DND-41 (cell line): ENCODE measurements at regions not wholly inside any gene's neighbourhood (a gene's known extent, or its start where the extent isn't known, plus 50 kb on each side); places are given as distances from the start of the nearest gene placed in this dataset.

Experiments
- ATAC-seq: fragments of 200-7000 bp; cut with Tn5 transposase; 3 replicates; pipeline ENCODE4 v1.9.1; 2021; ENCODE audit warnings: low read depth; ENCODE audit not compliant: insufficient read depth
- DNase-seq: peaks from one replicate; pipeline ENCODE4 v3.0.0-alpha.2; 2020
- H2AFZ ChIP-seq: 2 replicates; pipeline ENCODE4 v1.6.0; 2012; ENCODE audit warnings: low read depth, low read length
- H3K27ac ChIP-seq: 2 replicates; pipeline ENCODE4 v1.5.1; 2012; ENCODE audit warnings: low read length, inconsistent platforms
- H3K27me3 ChIP-seq: fragments of 200-600 bp; sonication (generic); 2 replicates; pipeline ENCODE4 v1.6.0; 2012; ENCODE audit warnings: low read length, mild to moderate bottlenecking, inconsistent platforms; ENCODE audit not compliant: insufficient read depth, poor library complexity
- H3K36me3 ChIP-seq: 2 replicates; pipeline ENCODE4 v1.5.1; 2012; ENCODE audit warnings: low read length, inconsistent platforms; ENCODE audit not compliant: insufficient read depth
- H3K4me1 ChIP-seq: 2 replicates; pipeline ENCODE4 v1.5.1; 2012; ENCODE audit warnings: mild to moderate bottlenecking, low read length; ENCODE audit not compliant: insufficient read depth
- H3K4me2 ChIP-seq: 2 replicates; pipeline ENCODE4 v1.6.0; 2012; ENCODE audit warnings: mild to moderate bottlenecking, moderate library complexity, low read length, inconsistent platforms; ENCODE audit not compliant: insufficient read depth
- H3K4me3 ChIP-seq, 2 experiments: fragments of 200-600 bp in 1 of 2; shearing (Covaris generic) in 1 of 2; 2 replicates each; pipeline ENCODE4 v1.5.1; 2012 to 2016; ENCODE audit warnings: inconsistent platforms in 2 of 2, low read length in 2 of 2, mild to moderate bottlenecking in 2 of 2, low read depth in 1 of 2, moderate library complexity in 1 of 2
- H3K79me2 ChIP-seq: 2 replicates; pipeline ENCODE4 v1.6.0; 2012; ENCODE audit warnings: low read length, inconsistent platforms; ENCODE audit not compliant: insufficient read depth
- H3K9ac ChIP-seq: 2 replicates; pipeline ENCODE4 v1.6.0; 2012; ENCODE audit warnings: low read depth, mild to moderate bottlenecking, inconsistent platforms, low read length, moderate library complexity
- H3K9me3 ChIP-seq: 2 replicates; pipeline ENCODE4 v1.5.1; 2012; ENCODE audit warnings: low read length, moderate library complexity, mild to moderate bottlenecking, inconsistent platforms; ENCODE audit not compliant: insufficient read depth, severe bottlenecking
- H4K20me1 ChIP-seq: 2 replicates; pipeline ENCODE4 v1.6.0; 2012; ENCODE audit warnings: low read length; ENCODE audit not compliant: insufficient read depth
- CTCF ChIP-seq: IDR thresholded peaks from 2 replicates; pipeline ENCODE4 v1.5.1; 2012; ENCODE audit warnings: borderline replicate concordance, low read length, moderate library complexity, mild to moderate bottlenecking; ENCODE audit not compliant: poor library complexity, severe bottlenecking; ENCODE audit errors: extremely low read depth
- EZH2 ChIP-seq: IDR thresholded peaks from 3 replicates; pipeline ENCODE4 v1.6.1; 2012; ENCODE audit warnings: borderline replicate concordance, low read depth, mild to moderate bottlenecking, moderate library complexity, low read length, inconsistent platforms; ENCODE audit not compliant: severe bottlenecking

GRCh38 chr6:120290964-120291363, 941.4 kb upstream of the MAN1A1 start:
- no peaks in the 10 kb centered on the region for H3K9me3 ChIP-seq
- no peaks in the 10 kb centered on the region for H3K4me1 ChIP-seq
- H4K20me1 ChIP-seq = no peaks in the 10 kb centered on the region
- no peak overlapping the region for H3K4me3 ChIP-seq
- TF ChIP-seq CTCF = no peak
- no peak for TF ChIP-seq EZH2
- no peaks in the 10 kb centered on the region for H3K36me3 ChIP-seq
- H3K27me3 ChIP-seq = no peaks in the 10 kb centered on the region
- no peak overlapping the region for H3K4me2 ChIP-seq
- H2AFZ ChIP-seq = no peak overlapping the region
- no peak for ATAC-seq
- no peak overlapping the region for H3K27ac ChIP-seq
- DNase-seq = no peak
- H3K9ac ChIP-seq = no peak overlapping the region
- no peaks in the 10 kb centered on the region for H3K79me2 ChIP-seq

- ATAC-seq = no peak
- TF ChIP-seq EZH2 = no peak
- no peak for TF ChIP-seq CTCF
- Histone ChIP-seq H2AFZ (no peak overlapping the region), H3K27ac (no peak overlapping the region), H3K4me3 (no peak overlapping the region), H3K9me3 (no peaks in the 10 kb centered on the region), H3K4me2 (no peak overlapping the region), H3K79me2 (no peaks in the 10 kb centered on the region), H3K9ac (no peak overlapping the region), H3K4me1 (no peaks in the 10 kb centered on the region), H3K36me3 (no peaks in the 10 kb centered on the region), H4K20me1 (no peaks in the 10 kb centered on the region), H3K27me3 (no peaks in the 10 kb centered on the region)
- DNase-seq = no peak
These were observed 932.4 kb upstream of the MAN1A1 start for GRCh38 chr6:120282005-120282404.

GRCh38 chr6:120279466-120280167, 930.1 kb upstream of the MAN1A1 start:
- DNase-seq (no peak), ATAC-seq (no peak)
- H3K36me3 ChIP-seq = no peaks in the 10 kb centered on the region
- H3K9ac ChIP-seq = no peak overlapping the region
- TF ChIP-seq CTCF (no peak), EZH2 (no peak)
- H3K4me1 ChIP-seq = no peaks in the 10 kb centered on the region
- H2AFZ ChIP-seq = no peak overlapping the region
- no peaks in the 10 kb centered on the region for H3K79me2 ChIP-seq
- H3K9me3 ChIP-seq = no peaks in the 10 kb centered on the region
- H3K27me3 ChIP-seq = no peaks in the 10 kb centered on the region
- H3K4me3 ChIP-seq = no peak overlapping the region
- no peaks in the 10 kb centered on the region for H4K20me1 ChIP-seq
- H3K27ac ChIP-seq = no peak overlapping the region
- H3K4me2 ChIP-seq = no peak overlapping the region
